Lower lobe of right lung (tissue), 2 donors: ENCODE measurements at regions not wholly inside any gene's neighbourhood (a gene's known extent, or its start where the extent isn't known, plus 50 kb on each side); places are given as distances from the start of the nearest gene placed in this dataset.
"Not testable (repeated sequence)": the region's sequence is repeated elsewhere in the genome, so short reads cannot be mapped to it uniquely, and the experiment has no call there.

Experiments
- ATAC-seq, 2 donors: fragments of 200-7000 bp; cut with Tn5 transposase; one replicate each; pipeline ENCODE4 v1.9.1; 2020 to 2022; ENCODE audit warnings: mild to moderate bottlenecking in 2 of 2, moderate library complexity in 2 of 2
- DNase-seq: peaks from one replicate; pipeline ENCODE4 v3.0.0-alpha.2; 2020
- H3K27ac ChIP-seq: fragments of 200-600 bp; one replicate; pipeline ENCODE4 v1.8.0; 2022
- H3K27me3 ChIP-seq: fragments of 200-600 bp; one replicate; pipeline ENCODE4 v1.8.0; 2022; ENCODE audit warnings: low read depth
- H3K36me3 ChIP-seq: fragments of 200-600 bp; one replicate; pipeline ENCODE4 v1.8.0; 2022; ENCODE audit warnings: mild to moderate bottlenecking
- H3K4me1 ChIP-seq: fragments of 200-600 bp; one replicate; pipeline ENCODE4 v1.8.0; 2022
- H3K4me3 ChIP-seq: fragments of 200-600 bp; one replicate; pipeline ENCODE4 v1.8.0; 2022; ENCODE audit warnings: mild to moderate bottlenecking
- H3K9me3 ChIP-seq: fragments of 200-600 bp; one replicate; pipeline ENCODE4 v1.8.0; 2022
- CTCF ChIP-seq: fragments of 200-600 bp; IDR thresholded peaks from one replicate; pipeline ENCODE4 v1.8.0; 2022; ENCODE audit warnings: antibody characterized with exemption, mild to moderate bottlenecking
- intact Hi-C: fragments of 100-400 bp; cut with DNase I; formaldehyde crosslinking; loops from one replicate; pipeline ENCODE4 v1.11.0; 2022
- donor health status: DM: no; HTN: yes; CAD: no; lungs with severe emphysema.

- TF ChIP-seq CTCF = no peak
- H3K4me1 ChIP-seq = no peaks in the 10 kb centered on the region
- DNase-seq (no peak), ATAC-seq (no peak)
- intact Hi-C loops = no loop called here
- no peak overlapping the region for H3K27ac ChIP-seq
- H3K4me3 ChIP-seq = no peak overlapping the region
- H3K27me3 ChIP-seq = no peaks in the 10 kb centered on the region
- no peaks in the 10 kb centered on the region for H3K9me3 ChIP-seq
- no peaks in the 10 kb centered on the region for H3K36me3 ChIP-seq
Observed at GRCh38 chr6:14235653-14236356, 118.2 kb downstream of the CD83 start.

GRCh38 chr6:14239097-14239496 lies 121.5 kb downstream of the CD83 start:
- Histone ChIP-seq H3K4me3 (no peak overlapping the region), H3K27ac (no peak overlapping the region), H3K27me3 (no peaks in the 10 kb centered on the region), H3K36me3 (no peaks in the 10 kb centered on the region), H3K4me1 (no peaks in the 10 kb centered on the region), H3K9me3 (no peaks in the 10 kb centered on the region)
- no peak for ATAC-seq
- intact Hi-C loops = no loop called here
- TF ChIP-seq CTCF = no peak
- DNase-seq = no peak

GRCh38 chr6:14240411-14241166 lies 123.0 kb downstream of the CD83 start:
- H3K9me3 ChIP-seq = no peaks in the 10 kb centered on the region
- H3K4me3 ChIP-seq = no peak overlapping the region
- no peaks in the 10 kb centered on the region for H3K27me3 ChIP-seq
- no peak overlapping the region for H3K27ac ChIP-seq
- DNase-seq (no peak), ATAC-seq (no peak)
- no peak for TF ChIP-seq CTCF
- intact Hi-C loops = no loop called here
- H3K36me3 ChIP-seq = no peaks in the 10 kb centered on the region
- no peaks in the 10 kb centered on the region for H3K4me1 ChIP-seq

GRCh38 chr6:14241255-14242070 lies 123.9 kb downstream of the CD83 start:
- H3K9me3 ChIP-seq = no peaks in the 10 kb centered on the region
- no peaks in the 10 kb centered on the region for H3K36me3 ChIP-seq
- no peak for DNase-seq
- no peaks in the 10 kb centered on the region for H3K4me1 ChIP-seq
- no peak overlapping the region for H3K4me3 ChIP-seq
- H3K27me3 ChIP-seq = no peaks in the 10 kb centered on the region
- ATAC-seq = no peak
- intact Hi-C loops = no loop called here
- no peak for TF ChIP-seq CTCF
- H3K27ac ChIP-seq = no peak overlapping the region

GRCh38 chr6:14242912-14243311 lies 125.3 kb downstream of the CD83 start:
- H3K4me3 ChIP-seq, H3K27me3 ChIP-seq, intact Hi-C loops, DNase-seq, H3K4me1 ChIP-seq, ATAC-seq, H3K27ac ChIP-seq, H3K9me3 ChIP-seq, H3K36me3 ChIP-seq: not testable (repeated sequence)
